DND-41 (cell line): ENCODE measurements at regions not wholly inside any gene's neighbourhood (a gene's known extent, or its start where the extent isn't known, plus 50 kb on each side); places are given as distances from the start of the nearest gene placed in this dataset.

Source experiments
- EZH2 ChIP-seq: IDR thresholded peaks from 3 replicates; pipeline ENCODE4 v1.6.1; 2012; ENCODE audit warnings: borderline replicate concordance, low read depth, mild to moderate bottlenecking, moderate library complexity, low read length, inconsistent platforms; ENCODE audit not compliant: severe bottlenecking
- TF ChIP-seq, protein P1 (sequence below): IDR thresholded peaks from 2 replicates; pipeline ENCODE4 v1.5.1; 2012; ENCODE audit warnings: borderline replicate concordance, low read length, moderate library complexity, mild to moderate bottlenecking; ENCODE audit not compliant: poor library complexity, severe bottlenecking; ENCODE audit errors: extremely low read depth

DNA sequence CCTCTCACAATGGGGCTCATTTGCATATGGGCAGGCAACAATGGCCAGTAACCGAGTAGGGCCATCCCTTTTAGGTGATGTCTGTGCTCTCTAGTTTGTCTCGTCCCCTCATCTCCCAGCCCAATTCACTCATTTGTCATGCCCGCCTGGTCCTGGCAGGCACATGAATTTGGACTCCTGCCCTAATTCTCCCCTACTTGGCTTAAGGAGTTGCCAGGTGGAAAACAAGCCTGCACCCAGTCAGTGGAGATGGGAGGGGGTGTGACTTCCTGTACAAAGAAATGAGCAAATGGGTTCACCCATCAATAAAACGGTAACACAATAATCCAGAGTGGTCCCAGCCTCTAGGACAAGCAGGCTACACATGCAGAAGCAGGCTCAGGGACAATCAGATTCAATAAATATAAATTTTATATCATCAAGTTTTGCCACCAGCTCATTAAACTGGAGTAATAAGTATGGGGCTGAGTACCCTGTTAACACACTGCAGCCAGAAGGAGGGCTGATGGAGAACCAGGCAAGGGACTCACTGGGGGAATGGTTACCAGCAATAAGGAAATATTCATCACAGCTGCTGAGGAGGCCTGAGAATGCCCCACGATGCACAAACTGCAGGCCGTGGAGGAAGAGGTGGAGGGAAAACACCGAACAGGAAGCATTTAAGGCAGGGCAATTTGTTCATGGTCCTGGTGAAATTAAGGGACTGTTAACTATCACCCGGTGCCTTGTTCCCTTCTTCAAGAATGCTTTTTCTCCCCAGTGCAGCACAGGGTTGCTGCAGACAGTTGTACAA lies 84.4 kb upstream of the GPRC5B start:
- TF ChIP-seq, protein P1, sequence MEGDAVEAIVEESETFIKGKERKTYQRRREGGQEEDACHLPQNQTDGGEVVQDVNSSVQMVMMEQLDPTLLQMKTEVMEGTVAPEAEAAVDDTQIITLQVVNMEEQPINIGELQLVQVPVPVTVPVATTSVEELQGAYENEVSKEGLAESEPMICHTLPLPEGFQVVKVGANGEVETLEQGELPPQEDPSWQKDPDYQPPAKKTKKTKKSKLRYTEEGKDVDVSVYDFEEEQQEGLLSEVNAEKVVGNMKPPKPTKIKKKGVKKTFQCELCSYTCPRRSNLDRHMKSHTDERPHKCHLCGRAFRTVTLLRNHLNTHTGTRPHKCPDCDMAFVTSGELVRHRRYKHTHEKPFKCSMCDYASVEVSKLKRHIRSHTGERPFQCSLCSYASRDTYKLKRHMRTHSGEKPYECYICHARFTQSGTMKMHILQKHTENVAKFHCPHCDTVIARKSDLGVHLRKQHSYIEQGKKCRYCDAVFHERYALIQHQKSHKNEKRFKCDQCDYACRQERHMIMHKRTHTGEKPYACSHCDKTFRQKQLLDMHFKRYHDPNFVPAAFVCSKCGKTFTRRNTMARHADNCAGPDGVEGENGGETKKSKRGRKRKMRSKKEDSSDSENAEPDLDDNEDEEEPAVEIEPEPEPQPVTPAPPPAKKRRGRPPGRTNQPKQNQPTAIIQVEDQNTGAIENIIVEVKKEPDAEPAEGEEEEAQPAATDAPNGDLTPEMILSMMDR, result no peak
- TF ChIP-seq EZH2, result no peak
